ENCODE measurements at regions not wholly inside any gene's neighbourhood (a gene's known extent, or its start where the extent isn't known, plus 50 kb on each side); places are given as distances from the start of the nearest gene placed in this dataset.
"Not testable (repeated sequence)": the region's sequence is repeated elsewhere in the genome, so short reads cannot be mapped to it uniquely, and the experiment has no call there.

GRCh38 chr9:100639854-100640253 is 62.0 kb downstream of the CAVIN4 start:
- DNase-seq (ENCODE audit: extremely low read depth, low read depth, low spot score), result no peak

GRCh38 chr9:100640447-100641050 is 62.7 kb downstream of the CAVIN4 start:
- DNase-seq (ENCODE audit: extremely low read depth, low read depth, low spot score), result no peak

- DNase-seq (ENCODE audit: extremely low read depth, low read depth, low spot score), result no peak
Observed at GRCh38 chr9:100641166-100641565, 63.3 kb downstream of the CAVIN4 start.

GRCh38 chr9:100652850-100653249 is 75.0 kb downstream of the CAVIN4 start:
- no peak for DNase-seq (ENCODE audit: extremely low read depth, low read depth, low spot score)

- DNase-seq (ENCODE audit: extremely low read depth, low read depth, low spot score), result no peak
Observed at GRCh38 chr9:100653643-100654334, 75.9 kb downstream of the CAVIN4 start.

- DNase-seq (ENCODE audit: extremely low read depth, low read depth, low spot score), result not testable (repeated sequence)
Observed at GRCh38 chr9:100656851-100657250, 79.0 kb downstream of the CAVIN4 start.

- no peak for DNase-seq (ENCODE audit: extremely low read depth, low read depth, low spot score)
Observed at GRCh38 chr9:100661668-100662067, 83.8 kb downstream of the CAVIN4 start.

- no peak for DNase-seq (ENCODE audit: extremely low read depth, low read depth, low spot score)
Observed at GRCh38 chr9:100662122-100662521, 84.2 kb downstream of the CAVIN4 start.

- no peak for DNase-seq (ENCODE audit: extremely low read depth, low read depth, low spot score)
Observed at GRCh38 chr9:100667448-100667847, 89.6 kb downstream of the CAVIN4 start.

- DNase-seq (ENCODE audit: extremely low read depth, low read depth, low spot score), result no peak
Observed at GRCh38 chr9:100668024-100668423, 90.1 kb downstream of the CAVIN4 start.

- DNase-seq (ENCODE audit: extremely low read depth, low read depth, low spot score), result no peak
Observed at GRCh38 chr9:100669968-100670367, 92.1 kb downstream of the CAVIN4 start.

GRCh38 chr9:100670719-100671118 is 92.8 kb downstream of the CAVIN4 start:
- DNase-seq (ENCODE audit: extremely low read depth, low read depth, low spot score), result no peak

- no peak for DNase-seq (ENCODE audit: extremely low read depth, low read depth, low spot score)
Observed at GRCh38 chr9:100671898-100672297, 94.0 kb downstream of the CAVIN4 start.

GRCh38 chr9:100673249-100673648 is 95.4 kb downstream of the CAVIN4 start:
- DNase-seq (ENCODE audit: extremely low read depth, low read depth, low spot score), result no peak

GRCh38 chr9:100674419-100675122 is 96.7 kb downstream of the CAVIN4 start:
- no peak for DNase-seq (ENCODE audit: extremely low read depth, low read depth, low spot score)

- no peak for DNase-seq (ENCODE audit: extremely low read depth, low read depth, low spot score)
Observed at GRCh38 chr9:100679834-100680233, 102.0 kb downstream of the CAVIN4 start.

- DNase-seq (ENCODE audit: extremely low read depth, low read depth, low spot score), result no peak
Observed at GRCh38 chr9:100686420-100686819, 108.5 kb downstream of the CAVIN4 start.

- no peak for DNase-seq (ENCODE audit: extremely low read depth, low read depth, low spot score)
Observed at GRCh38 chr9:100689635-100690034, 111.8 kb downstream of the CAVIN4 start.

- DNase-seq (ENCODE audit: extremely low read depth, low read depth, low spot score), result no peak
Observed at GRCh38 chr9:100690438-100690837, 112.6 kb downstream of the CAVIN4 start.

GRCh38 chr9:100697339-100697738 is 119.5 kb downstream of the CAVIN4 start:
- DNase-seq (ENCODE audit: extremely low read depth, low read depth, low spot score), result no peak

GRCh38 chr9:100698945-100699344 is 121.1 kb downstream of the CAVIN4 start:
- DNase-seq (ENCODE audit: extremely low read depth, low read depth, low spot score), result no peak

- no peak for DNase-seq (ENCODE audit: extremely low read depth, low read depth, low spot score)
Observed at GRCh38 chr9:100699668-100700067, 121.8 kb downstream of the CAVIN4 start.

Data from glomerular endothelial cell (primary cell).